ENCODE measurements at regions not wholly inside any gene's neighbourhood (a gene's known extent, or its start where the extent isn't known, plus 50 kb on each side); places are given as distances from the start of the nearest gene placed in this dataset.

- DNase-seq (ENCODE audit: insufficient read length, low spot score, missing footprints): no peak
- TF ChIP-seq, protein P1, sequence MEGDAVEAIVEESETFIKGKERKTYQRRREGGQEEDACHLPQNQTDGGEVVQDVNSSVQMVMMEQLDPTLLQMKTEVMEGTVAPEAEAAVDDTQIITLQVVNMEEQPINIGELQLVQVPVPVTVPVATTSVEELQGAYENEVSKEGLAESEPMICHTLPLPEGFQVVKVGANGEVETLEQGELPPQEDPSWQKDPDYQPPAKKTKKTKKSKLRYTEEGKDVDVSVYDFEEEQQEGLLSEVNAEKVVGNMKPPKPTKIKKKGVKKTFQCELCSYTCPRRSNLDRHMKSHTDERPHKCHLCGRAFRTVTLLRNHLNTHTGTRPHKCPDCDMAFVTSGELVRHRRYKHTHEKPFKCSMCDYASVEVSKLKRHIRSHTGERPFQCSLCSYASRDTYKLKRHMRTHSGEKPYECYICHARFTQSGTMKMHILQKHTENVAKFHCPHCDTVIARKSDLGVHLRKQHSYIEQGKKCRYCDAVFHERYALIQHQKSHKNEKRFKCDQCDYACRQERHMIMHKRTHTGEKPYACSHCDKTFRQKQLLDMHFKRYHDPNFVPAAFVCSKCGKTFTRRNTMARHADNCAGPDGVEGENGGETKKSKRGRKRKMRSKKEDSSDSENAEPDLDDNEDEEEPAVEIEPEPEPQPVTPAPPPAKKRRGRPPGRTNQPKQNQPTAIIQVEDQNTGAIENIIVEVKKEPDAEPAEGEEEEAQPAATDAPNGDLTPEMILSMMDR (IDR thresholded peaks at IDR 0.05; ENCODE audit: extremely low read depth, low read depth, low read length): no peak
- H3K4me3 ChIP-seq (ENCODE audit: insufficient read depth, low read length): no peak overlapping the region
- H3K4me1 ChIP-seq (ENCODE audit: insufficient read depth, low read length): peaks cover 4% of the 10 kb centered on the region
- peaks cover 9% of the 10 kb centered on the region for H3K27me3 ChIP-seq (ENCODE audit: insufficient read depth, low read length)
- H4K20me1 ChIP-seq (ENCODE audit: insufficient read depth, low read length): no peaks in the 10 kb centered on the region
- no peaks in the 10 kb centered on the region for H3K9me3 ChIP-seq (ENCODE audit: low read depth, low read length)
- no peak overlapping the region for H2AFZ ChIP-seq (ENCODE audit: low read length)
- H3K36me3 ChIP-seq (ENCODE audit: insufficient read depth, low read length): no peaks in the 10 kb centered on the region
- no peak overlapping the region for H3K27ac ChIP-seq (ENCODE audit: low read depth, low read length)
- no peak overlapping the region for H3K4me2 ChIP-seq (ENCODE audit: insufficient read depth, low read length)
- H3K79me2 ChIP-seq (ENCODE audit: insufficient read depth, low read length): no peaks in the 10 kb centered on the region
Measured at GRCh38 chr13:111043575-111043982, 71.5 kb upstream of the ARHGEF7 start.

- TF ChIP-seq, protein P1 (IDR thresholded peaks at IDR 0.05; ENCODE audit: extremely low read depth, low read depth, low read length): no peak
- Histone ChIP-seq H3K4me2 (ENCODE audit: insufficient read depth, low read length) (no peak overlapping the region), H2AFZ (ENCODE audit: low read length) (no peak overlapping the region), H3K4me3 (ENCODE audit: insufficient read depth, low read length) (no peak overlapping the region), H3K27ac (ENCODE audit: low read depth, low read length) (no peak overlapping the region), H3K9me3 (ENCODE audit: low read depth, low read length) (no peaks in the 10 kb centered on the region), H4K20me1 (ENCODE audit: insufficient read depth, low read length) (no peaks in the 10 kb centered on the region), H3K79me2 (ENCODE audit: insufficient read depth, low read length) (no peaks in the 10 kb centered on the region), H3K4me1 (ENCODE audit: insufficient read depth, low read length) (peaks cover 4% of the 10 kb centered on the region), H3K27me3 (ENCODE audit: insufficient read depth, low read length) (peaks cover 13% of the 10 kb centered on the region), H3K36me3 (ENCODE audit: insufficient read depth, low read length) (no peaks in the 10 kb centered on the region)
- no peak for DNase-seq (ENCODE audit: insufficient read length, low spot score, missing footprints)
Measured at GRCh38 chr13:111042661-111043226, 72.4 kb upstream of the ARHGEF7 start.

DNA sequence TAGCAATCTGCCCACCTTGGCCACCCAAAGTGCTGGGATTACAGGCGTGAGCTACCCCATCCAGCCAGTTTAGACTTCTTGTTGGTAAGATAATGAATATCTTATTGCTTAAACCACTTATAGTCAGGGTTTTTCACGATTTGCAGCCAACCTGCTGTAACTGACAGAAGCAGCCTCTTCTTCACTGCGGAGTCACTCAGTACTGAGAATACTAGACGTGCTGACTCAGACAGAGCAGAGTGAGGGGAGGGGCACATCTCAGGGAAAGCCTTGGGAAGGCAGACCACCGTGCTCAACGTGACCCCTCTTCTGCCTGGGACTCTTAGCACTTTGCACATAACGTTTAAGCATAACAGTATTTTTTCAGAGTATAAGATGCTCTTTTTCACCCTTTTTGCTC, 74.3 kb upstream of the ARHGEF7 start:
- H4K20me1 ChIP-seq (ENCODE audit: insufficient read depth, low read length): no peaks in the 10 kb centered on the region
- H3K79me2 ChIP-seq (ENCODE audit: insufficient read depth, low read length): no peaks in the 10 kb centered on the region
- H3K4me3 ChIP-seq (ENCODE audit: insufficient read depth, low read length): no peak overlapping the region
- no peak overlapping the region for H2AFZ ChIP-seq (ENCODE audit: low read length)
- H3K27ac ChIP-seq (ENCODE audit: low read depth, low read length): no peak overlapping the region
- no peaks in the 10 kb centered on the region for H3K4me1 ChIP-seq (ENCODE audit: insufficient read depth, low read length)
- no peak overlapping the region for H3K4me2 ChIP-seq (ENCODE audit: insufficient read depth, low read length)
- no peaks in the 10 kb centered on the region for H3K36me3 ChIP-seq (ENCODE audit: insufficient read depth, low read length)
- H3K27me3 ChIP-seq (ENCODE audit: insufficient read depth, low read length): peaks cover 27% of the 10 kb centered on the region
- no peak for DNase-seq (ENCODE audit: insufficient read length, low spot score, missing footprints)
- TF ChIP-seq, protein P1 (IDR thresholded peaks at IDR 0.05; ENCODE audit: extremely low read depth, low read depth, low read length): no peak
- H3K9me3 ChIP-seq (ENCODE audit: low read depth, low read length): no peaks in the 10 kb centered on the region

- no peak overlapping the region for H3K4me2 ChIP-seq (ENCODE audit: insufficient read depth, low read length)
- H4K20me1 ChIP-seq (ENCODE audit: insufficient read depth, low read length): no peaks in the 10 kb centered on the region
- H3K27me3 ChIP-seq (ENCODE audit: insufficient read depth, low read length): peaks cover 30% of the 10 kb centered on the region
- no peak for DNase-seq (ENCODE audit: insufficient read length, low spot score, missing footprints)
- H3K4me3 ChIP-seq (ENCODE audit: insufficient read depth, low read length): no peak overlapping the region
- no peaks in the 10 kb centered on the region for H3K4me1 ChIP-seq (ENCODE audit: insufficient read depth, low read length)
- H3K27ac ChIP-seq (ENCODE audit: low read depth, low read length): no peak overlapping the region
- H3K79me2 ChIP-seq (ENCODE audit: insufficient read depth, low read length): no peaks in the 10 kb centered on the region
- no peak overlapping the region for H2AFZ ChIP-seq (ENCODE audit: low read length)
- no peaks in the 10 kb centered on the region for H3K36me3 ChIP-seq (ENCODE audit: insufficient read depth, low read length)
- no peaks in the 10 kb centered on the region for H3K9me3 ChIP-seq (ENCODE audit: low read depth, low read length)
- TF ChIP-seq, protein P1 (IDR thresholded peaks at IDR 0.05; ENCODE audit: extremely low read depth, low read depth, low read length): no peak
Measured at GRCh38 chr13:111039735-111040134, 75.4 kb upstream of the ARHGEF7 start.

All from osteoblast (primary cell).